Right atrium auricular region (tissue), 2 donors: ENCODE measurements at regions not wholly inside any gene's neighbourhood (a gene's known extent, or its start where the extent isn't known, plus 50 kb on each side); places are given as distances from the start of the nearest gene placed in this dataset.

Experiments
- DNase-seq: peaks from one replicate; pipeline ENCODE4 v3.0.0-alpha.2; 2019; ENCODE audit warnings: low spot score
- H3K27ac ChIP-seq, 2 donors: fragments of 200-600 bp; sonication (generic); 1 replicate in 1 of 2; 2 replicates in 1 of 2; pipeline ENCODE4 v1.5.1; 2016 to 2019
- H3K27me3 ChIP-seq, 2 donors: fragments of 200-600 bp; sonication (generic); one replicate each; pipeline versions ENCODE4 v1.5.1 to v1.6.0; 2017 to 2019
- H3K36me3 ChIP-seq: fragments of 200-600 bp; sonication (generic); one replicate; pipeline ENCODE4 v1.5.1; 2016
- H3K4me1 ChIP-seq, 2 donors: fragments of 200-600 bp; sonication (generic); one replicate each; pipeline versions ENCODE4 v1.5.1 to v1.6.0; 2017 to 2019
- H3K4me3 ChIP-seq, 2 donors: fragments of 200-600 bp; sonication (generic); 1 replicate in 1 of 2; 2 replicates in 1 of 2; pipeline ENCODE4 v1.5.1; 2017 to 2019; ENCODE audit warnings: mild to moderate bottlenecking in 1 of 2, moderate library complexity in 1 of 2
- H3K9me3 ChIP-seq, 2 donors: fragments of 200-600 bp; sonication (generic); one replicate each; pipeline ENCODE4 v1.5.1; 2019
- TF ChIP-seq, protein P1 (sequence below), 2 donors: fragments of 200-600 bp; sonication (generic); IDR thresholded peaks; one replicate each; pipeline ENCODE4 v1.5.1; 2019; ENCODE audit warnings: antibody characterized with exemption in 2 of 2

DNA sequence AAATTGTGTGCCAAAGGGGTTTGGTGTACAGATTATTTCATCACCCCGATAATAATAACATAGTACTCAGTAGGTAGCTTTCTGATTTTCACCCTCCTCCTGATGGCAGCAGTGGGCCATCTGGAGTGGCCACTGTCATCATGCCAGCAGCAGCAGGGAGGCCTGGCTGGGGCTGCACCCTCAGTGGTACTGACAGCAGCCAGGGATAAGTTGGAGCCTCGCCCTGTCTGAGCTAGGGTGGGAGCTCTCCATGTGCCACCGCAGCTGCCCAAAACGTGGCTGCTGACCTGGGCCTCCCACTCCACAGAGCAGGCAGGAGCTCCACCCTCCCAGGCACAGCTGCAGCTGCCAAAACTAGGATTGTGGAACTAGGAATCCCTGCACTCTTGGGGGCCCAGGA lies 700.8 kb upstream of the KCND2 start:
- no peaks in the 10 kb centered on the region for H3K4me1 ChIP-seq
- no peaks in the 10 kb centered on the region for H3K36me3 ChIP-seq

DNA sequence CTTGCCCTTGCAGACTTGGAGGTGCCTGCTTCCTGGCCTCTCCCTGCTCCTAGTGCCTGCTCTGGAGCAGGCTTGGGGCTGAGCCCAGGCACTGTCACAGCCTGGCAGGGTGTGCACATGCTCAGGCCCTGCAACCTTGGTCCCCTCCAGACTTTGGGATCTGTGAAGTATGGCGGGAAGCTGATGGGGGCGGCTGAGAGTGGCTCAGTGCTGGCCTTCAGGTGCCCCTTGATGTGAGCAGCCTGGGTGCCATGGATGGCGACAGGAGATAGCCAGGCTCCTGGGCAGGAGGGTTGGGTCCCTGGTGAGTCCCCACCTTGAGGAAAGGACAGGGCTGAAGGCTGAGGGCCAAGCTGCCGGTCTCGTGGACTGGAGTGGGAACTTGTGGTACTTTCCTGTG lies 700.4 kb upstream of the KCND2 start:
- no peaks in the 10 kb centered on the region for H3K4me1 ChIP-seq
- H3K36me3 ChIP-seq = no peaks in the 10 kb centered on the region
- H3K9me3 ChIP-seq = no peaks in the 10 kb centered on the region
- no peaks in the 10 kb centered on the region for H3K27me3 ChIP-seq
- TF ChIP-seq, protein P1, sequence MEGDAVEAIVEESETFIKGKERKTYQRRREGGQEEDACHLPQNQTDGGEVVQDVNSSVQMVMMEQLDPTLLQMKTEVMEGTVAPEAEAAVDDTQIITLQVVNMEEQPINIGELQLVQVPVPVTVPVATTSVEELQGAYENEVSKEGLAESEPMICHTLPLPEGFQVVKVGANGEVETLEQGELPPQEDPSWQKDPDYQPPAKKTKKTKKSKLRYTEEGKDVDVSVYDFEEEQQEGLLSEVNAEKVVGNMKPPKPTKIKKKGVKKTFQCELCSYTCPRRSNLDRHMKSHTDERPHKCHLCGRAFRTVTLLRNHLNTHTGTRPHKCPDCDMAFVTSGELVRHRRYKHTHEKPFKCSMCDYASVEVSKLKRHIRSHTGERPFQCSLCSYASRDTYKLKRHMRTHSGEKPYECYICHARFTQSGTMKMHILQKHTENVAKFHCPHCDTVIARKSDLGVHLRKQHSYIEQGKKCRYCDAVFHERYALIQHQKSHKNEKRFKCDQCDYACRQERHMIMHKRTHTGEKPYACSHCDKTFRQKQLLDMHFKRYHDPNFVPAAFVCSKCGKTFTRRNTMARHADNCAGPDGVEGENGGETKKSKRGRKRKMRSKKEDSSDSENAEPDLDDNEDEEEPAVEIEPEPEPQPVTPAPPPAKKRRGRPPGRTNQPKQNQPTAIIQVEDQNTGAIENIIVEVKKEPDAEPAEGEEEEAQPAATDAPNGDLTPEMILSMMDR (IDR thresholded peaks at IDR 0.05) = no peak
- H3K4me3 ChIP-seq = no peak overlapping the region
- DNase-seq = no peak
- H3K27ac ChIP-seq = no peak overlapping the region

More for the DNA sequence above, 700.8 kb upstream of the KCND2 start:
- TF ChIP-seq, protein P1 (IDR thresholded peaks at IDR 0.05) = no peak
- DNase-seq = no peak
- no peak overlapping the region for H3K27ac ChIP-seq
- no peaks in the 10 kb centered on the region for H3K9me3 ChIP-seq
- H3K27me3 ChIP-seq = no peaks in the 10 kb centered on the region
- no peak overlapping the region for H3K4me3 ChIP-seq

DNA sequence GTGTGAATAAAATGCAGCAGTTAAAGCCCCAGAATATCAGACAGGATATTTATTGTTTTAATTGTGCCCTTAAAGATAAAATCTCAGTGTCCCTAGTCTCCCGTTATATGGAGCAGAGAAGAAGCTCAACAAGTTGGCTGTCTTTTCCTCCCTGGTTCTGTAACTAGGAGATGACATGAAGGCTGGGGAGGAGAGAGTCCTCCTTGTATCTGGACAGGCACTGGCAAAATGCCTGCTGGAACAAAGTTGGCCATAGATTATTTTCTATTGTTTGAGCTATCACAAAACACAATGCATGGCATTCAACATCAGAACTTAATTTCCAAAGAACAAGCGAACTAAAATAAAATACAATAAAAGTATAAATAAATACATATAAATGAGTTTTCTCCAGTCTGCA lies 694.9 kb upstream of the KCND2 start:
- Histone ChIP-seq H3K27ac (no peak overlapping the region), H3K9me3 (no peaks in the 10 kb centered on the region), H3K4me3 (no peak overlapping the region), H3K27me3 (no peaks in the 10 kb centered on the region), H3K4me1 (no peaks in the 10 kb centered on the region), H3K36me3 (no peaks in the 10 kb centered on the region)
- no peak for DNase-seq
- TF ChIP-seq, protein P1 (IDR thresholded peaks at IDR 0.05) = no peak

DNA sequence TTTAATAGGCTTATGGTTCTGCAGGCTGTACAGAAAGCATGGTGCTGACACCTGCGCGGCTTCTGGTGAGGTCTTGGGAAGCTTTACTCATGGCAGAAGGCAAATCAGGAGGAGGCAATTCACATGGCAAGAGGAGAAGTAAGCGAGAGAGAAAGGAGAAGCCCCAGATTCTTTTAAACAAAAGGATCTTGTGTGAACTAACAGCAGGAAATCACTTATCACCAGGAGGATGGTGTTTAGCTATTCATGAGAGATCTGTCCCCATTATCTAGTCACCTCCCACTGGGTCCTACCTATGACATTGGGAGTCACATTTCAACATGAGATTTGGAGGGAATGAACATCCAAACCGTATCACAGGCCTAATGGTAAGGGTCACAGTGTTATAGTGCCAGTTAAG lies 678.0 kb upstream of the KCND2 start:
- H3K27me3 ChIP-seq = no peaks in the 10 kb centered on the region
- no peaks in the 10 kb centered on the region for H3K4me1 ChIP-seq
- H3K27ac ChIP-seq = no peak overlapping the region
- TF ChIP-seq, protein P1 (IDR thresholded peaks at IDR 0.05) = no peak
- no peaks in the 10 kb centered on the region for H3K36me3 ChIP-seq
- no peaks in the 10 kb centered on the region for H3K9me3 ChIP-seq
- no peak for DNase-seq
- H3K4me3 ChIP-seq = no peak overlapping the region

DNA sequence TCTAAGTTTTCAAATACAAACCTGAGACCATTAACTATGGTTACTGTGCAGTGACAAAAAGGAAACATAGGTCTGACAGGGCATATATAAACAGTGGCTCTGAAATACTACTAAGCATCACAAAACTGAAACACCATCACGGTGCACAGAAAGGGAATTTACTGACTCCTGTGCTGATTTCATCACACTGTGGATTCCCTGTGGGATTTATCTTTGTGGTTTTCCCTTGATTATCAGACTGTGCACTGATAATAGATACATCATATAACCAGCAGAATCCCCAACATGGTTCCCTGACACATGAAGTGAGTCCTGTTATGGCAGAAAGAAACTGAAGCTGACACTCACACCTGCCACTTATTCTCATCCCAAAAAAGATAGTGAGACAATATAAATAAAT lies 676.3 kb upstream of the KCND2 start:
- TF ChIP-seq, protein P1 (IDR thresholded peaks at IDR 0.05) = no peak
- Histone ChIP-seq H3K4me1 (no peaks in the 10 kb centered on the region), H3K4me3 (no peak overlapping the region), H3K9me3 (no peaks in the 10 kb centered on the region), H3K27me3 (no peaks in the 10 kb centered on the region), H3K36me3 (no peaks in the 10 kb centered on the region), H3K27ac (no peak overlapping the region)
- no peak for DNase-seq

DNA sequence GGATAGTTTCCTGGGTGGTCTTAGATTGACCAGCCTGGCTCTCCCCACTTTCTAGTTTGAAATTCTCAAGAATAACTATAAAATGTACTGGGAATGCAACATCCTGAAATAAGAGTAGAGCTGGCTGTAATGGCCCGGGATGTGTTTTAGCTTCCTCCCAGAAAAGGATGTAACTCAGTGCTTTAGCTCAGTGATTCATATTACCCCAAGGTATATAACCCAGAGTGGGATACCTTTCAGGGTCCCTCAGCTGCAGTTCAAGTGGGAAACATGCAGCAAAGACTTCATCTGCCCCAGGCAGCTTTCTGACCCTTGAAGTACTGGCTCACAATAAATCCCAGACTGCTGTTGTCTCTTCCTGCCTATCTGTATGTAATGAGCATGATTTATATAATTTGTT lies 666.7 kb upstream of the KCND2 start:
- Histone ChIP-seq H3K9me3 (no peaks in the 10 kb centered on the region), H3K27ac (no peak overlapping the region), H3K36me3 (no peaks in the 10 kb centered on the region), H3K27me3 (no peaks in the 10 kb centered on the region), H3K4me3 (no peak overlapping the region), H3K4me1 (no peaks in the 10 kb centered on the region)
- TF ChIP-seq, protein P1 (IDR thresholded peaks at IDR 0.05) = no peak
- no peak for DNase-seq
